GM18505 (cell line): ENCODE measurements at regions not wholly inside any gene's neighbourhood (a gene's known extent, or its start where the extent isn't known, plus 50 kb on each side); places are given as distances from the start of the nearest gene placed in this dataset.
"Not testable (repeated sequence)": the region's sequence is repeated elsewhere in the genome, so short reads cannot be mapped to it uniquely, and the experiment has no call there.

ENCODE experiments used
- ATAC-seq: cut with Tn5 transposase; IDR thresholded peaks from one replicate; pipeline ENCODE4 v1.9.1; 2021; ENCODE audit not compliant: unreplicated experiment
- POLR2A ChIP-seq: IDR thresholded peaks from 4 replicates; pipeline ENCODE4 v1.6.1; 2011; ENCODE audit warnings: borderline replicate concordance; ENCODE audit not compliant: insufficient read depth, insufficient read length; ENCODE audit errors: extremely low read depth

DNA sequence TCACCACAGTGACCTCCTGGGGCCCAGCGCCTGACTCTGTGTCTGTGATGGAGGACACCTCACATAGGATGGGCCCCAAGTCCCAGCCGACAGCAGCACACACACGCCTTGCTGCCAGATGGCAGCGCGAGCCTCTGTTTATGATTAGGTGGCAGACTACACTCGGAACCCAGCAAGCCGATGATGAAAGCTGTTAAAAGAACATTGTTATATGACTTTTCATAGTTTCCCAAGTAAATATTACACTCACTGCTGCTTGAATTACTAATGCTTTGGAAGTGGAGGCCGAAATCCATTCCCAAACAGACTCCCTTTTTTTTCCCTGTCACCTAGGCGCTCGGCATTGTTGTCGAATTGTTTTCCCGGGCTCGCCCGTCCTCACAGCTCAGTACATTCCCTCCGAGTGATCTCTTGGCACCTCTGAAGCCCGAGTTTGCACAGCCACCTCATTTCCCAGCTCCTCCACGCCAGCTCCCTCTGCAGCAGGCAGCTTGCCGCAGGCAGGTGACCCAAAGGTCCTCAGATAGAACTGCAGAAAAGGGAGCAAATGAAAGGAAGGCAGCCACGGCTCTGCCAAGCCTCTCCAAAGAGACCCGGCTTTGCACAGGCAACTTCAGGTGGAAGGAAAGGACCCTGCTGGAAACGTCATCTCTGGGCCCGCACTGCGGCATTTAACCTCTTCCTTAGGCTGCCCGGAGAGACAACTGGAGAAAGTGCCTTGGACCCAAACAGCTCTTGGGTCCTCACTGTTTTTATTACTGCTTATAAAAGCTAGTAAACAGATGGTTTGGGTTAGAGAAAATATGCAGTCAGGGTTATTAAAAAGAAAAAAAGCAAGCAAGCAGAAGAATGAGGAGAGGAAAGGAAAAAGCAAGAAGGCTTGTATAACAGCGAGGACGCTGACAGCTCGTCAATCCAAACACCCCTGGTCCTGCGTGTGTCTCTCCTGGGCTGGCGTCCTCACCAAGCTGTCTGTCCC, 72.2 kb upstream of the SLC25A33 start:
- TF ChIP-seq POLR2A, result no peak
- no peak for ATAC-seq

DNA sequence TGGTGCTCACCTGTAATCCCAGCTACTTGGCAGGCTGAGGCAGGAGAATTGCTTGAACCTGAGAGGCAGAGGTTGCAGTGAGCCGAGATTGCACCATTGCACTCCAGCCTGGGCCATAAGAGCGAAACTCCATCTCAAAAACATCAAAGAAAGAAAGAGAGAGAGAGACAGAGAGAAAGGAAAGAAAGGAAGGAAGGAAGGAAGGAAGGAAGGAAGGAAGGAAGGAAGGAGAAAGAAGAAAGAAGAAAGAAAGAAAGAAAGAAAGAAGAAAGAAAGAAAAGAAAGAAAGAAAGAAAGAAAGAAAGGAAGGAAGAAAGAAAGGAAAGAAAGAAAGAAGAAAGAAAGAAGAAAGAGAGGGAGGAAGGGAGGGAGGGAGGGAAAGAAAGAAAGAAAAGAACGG, 69.4 kb upstream of the SLC25A33 start:
- not testable (repeated sequence) for ATAC-seq

DNA sequence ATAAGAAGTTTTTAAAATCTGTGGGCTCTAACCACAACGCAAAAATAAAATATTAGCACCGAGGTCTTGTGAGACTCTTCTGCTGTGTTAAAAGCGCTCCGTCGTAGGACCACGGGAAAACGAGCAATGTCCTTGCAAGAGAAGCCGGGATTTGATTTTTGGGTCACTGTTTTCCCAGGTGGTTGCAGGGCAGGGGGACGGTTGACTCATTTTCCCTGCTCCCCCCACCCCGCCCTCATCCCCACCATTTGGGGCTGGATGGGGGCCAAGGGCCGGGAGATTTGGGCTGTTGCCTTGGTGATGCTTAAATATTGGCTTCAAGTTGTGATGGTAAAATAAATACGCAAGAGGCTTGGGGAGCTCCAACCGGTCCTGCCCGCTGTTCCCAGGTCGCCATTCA, 67.6 kb upstream of the SLC25A33 start:
- ATAC-seq, result no peak
- no peak for TF ChIP-seq POLR2A

DNA sequence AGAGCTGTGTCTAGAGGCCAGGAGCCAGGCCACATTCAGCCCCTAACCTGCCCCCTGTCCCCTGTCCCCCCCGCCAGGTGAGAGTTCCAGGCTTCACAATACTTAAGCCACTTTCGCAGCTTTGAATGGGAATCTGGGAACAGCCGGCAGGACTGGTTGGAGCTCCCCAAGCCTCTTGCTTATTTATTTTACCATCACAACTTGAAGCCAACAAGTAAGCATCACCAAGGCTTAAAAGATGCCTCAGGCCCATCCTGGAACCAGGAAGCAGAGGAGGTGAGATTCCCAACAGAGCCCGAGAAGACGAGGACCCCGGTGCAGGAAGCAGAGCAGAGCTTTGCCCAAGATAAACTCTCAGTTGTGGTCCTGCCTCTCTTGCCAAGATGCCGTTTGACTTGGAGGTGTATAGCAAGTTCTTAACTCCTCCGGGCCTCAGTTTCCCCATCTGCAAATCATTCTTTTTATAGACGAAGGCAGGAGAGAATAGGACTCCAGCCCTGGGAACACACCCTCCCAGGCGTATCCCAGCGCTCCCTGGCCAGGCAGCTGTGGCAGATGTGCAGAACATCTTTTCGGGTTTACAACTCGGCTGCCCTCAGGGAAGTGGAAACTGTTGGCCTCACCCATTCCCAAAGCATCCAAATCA, 66.8 kb upstream of the SLC25A33 start:
- TF ChIP-seq POLR2A, result no peak

DNA sequence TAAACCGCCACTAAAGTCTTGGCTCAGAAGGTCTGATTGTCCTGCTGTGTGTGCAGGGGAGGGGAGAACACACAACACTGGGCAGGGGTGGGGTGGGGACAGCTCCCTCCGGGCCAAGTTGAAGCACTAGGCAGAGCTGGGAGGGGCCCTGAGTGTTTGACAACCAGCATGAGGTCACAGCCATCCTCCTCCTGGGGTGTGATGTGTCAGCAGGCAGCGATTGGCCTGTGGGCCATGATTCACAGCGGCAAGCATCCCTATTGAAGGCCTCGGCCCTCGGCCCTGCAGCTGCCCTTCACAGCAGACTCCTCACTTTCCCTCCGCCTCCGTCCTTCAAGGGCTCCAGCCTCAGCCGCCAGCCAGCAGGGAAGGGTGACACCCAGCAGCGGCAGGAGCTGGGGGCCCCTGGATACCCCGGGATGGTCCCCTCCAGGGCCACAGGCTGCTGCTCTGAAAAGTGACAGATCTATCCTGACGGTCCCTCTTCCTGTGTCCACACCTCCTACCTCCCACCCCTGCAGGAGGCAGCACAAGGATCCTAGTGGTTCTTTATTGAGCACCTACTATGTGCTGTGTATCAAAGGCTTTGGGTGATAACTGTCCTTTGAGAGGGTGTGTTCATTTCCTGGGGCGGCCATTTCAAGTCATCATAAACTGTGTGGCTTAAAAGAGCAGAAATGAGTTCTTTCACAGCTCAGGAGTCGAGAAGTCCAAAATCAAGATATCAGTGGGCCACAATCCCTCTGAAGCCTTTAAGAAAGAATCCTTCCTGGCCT, 66.0 kb upstream of the SLC25A33 start:
- no peak for ATAC-seq
- TF ChIP-seq POLR2A, result no peak

More for the DNA sequence above, 66.8 kb upstream of the SLC25A33 start:
- no peak for ATAC-seq

DNA sequence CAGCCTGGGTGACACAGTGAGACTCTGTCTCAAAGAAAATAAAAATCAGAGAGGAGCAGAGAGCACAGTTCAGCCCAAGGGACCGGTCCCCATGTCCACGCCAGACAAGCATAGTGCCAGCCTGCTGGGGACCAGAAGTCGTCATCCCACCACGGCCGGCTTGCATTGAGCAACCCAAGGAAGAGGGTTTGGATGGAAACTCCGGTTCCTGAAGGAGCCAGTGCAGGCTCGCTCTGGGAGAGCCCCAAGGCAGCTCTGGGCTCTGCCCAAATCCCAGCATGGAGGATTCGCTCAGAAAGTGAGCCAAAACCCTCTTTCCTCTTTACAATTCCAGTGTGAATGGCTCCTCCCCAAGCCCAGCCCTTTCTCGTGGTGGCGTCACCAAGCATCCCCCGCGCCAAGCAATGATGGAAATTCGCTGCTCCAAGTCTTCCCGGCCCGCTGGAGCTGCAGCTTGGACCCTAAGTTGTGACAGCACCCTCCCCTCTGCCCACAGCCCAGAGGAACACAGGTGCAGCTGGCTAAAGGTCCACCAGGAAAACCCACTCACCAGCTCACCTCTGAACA, 64.1 kb upstream of the SLC25A33 start:
- no peak for TF ChIP-seq POLR2A
- no peak for ATAC-seq

DNA sequence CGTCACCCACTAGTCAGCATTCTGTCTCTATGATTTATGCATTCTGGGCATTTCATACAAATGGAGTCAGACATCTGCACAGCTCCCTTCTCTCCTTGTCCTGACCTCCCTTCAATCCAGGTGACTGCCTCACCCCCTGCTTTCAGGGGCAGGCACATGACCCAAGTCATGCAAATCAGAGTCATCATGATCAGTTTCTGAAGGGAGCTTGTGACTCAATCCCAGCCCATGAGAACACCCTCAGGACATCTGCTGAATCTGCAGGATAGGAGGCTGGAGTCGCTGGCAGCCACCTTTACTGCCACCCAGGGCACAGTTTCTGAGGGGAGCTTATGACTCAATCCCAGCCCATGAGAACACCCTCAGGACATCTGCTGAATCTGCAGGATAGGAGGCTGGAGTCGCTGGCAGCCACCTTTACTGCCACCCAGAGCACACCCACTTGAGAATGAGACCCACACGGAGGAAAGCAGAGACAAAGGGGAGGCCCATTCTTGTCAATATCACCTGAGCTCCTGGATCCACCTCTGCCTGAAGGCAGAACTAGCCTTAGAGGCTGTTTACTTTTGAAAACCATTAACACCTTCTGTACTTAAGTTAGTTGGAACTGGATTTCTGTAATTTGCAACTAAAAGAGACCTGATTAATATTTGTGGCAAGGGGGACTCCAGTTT, 62.3 kb upstream of the SLC25A33 start:
- TF ChIP-seq POLR2A, result no peak
- no peak for ATAC-seq

DNA sequence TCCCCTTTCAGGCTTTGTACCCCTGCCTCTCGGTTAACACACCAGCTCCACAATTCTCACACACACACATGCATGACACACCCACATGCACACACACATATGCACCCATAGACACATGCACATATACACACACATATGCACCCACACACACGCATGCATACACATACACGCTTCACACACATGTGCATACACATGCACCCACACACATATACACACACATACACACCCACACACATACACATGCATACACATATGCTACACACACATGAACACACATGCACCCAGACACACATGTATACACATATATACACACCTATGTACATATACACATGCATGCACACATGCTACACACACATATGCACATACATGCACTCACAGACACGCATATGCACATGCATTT, 61.7 kb upstream of the SLC25A33 start:
- no peak for ATAC-seq
- no peak for TF ChIP-seq POLR2A

DNA sequence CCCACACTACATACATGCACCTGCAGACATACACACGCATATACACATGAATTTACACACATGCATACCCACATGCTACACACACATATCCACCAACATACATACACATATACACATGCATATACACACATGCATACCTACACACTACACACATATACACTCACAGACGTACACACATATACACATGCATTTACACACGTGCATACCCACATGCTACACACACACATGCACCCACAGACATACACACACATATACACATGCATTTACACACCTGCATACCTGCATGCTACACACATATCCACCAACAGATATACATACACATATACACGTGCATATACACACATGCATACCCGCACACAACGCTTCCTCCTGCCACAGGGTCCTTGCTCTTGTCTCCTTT, 61.2 kb upstream of the SLC25A33 start:
- TF ChIP-seq POLR2A, result no peak
- no peak for ATAC-seq

DNA sequence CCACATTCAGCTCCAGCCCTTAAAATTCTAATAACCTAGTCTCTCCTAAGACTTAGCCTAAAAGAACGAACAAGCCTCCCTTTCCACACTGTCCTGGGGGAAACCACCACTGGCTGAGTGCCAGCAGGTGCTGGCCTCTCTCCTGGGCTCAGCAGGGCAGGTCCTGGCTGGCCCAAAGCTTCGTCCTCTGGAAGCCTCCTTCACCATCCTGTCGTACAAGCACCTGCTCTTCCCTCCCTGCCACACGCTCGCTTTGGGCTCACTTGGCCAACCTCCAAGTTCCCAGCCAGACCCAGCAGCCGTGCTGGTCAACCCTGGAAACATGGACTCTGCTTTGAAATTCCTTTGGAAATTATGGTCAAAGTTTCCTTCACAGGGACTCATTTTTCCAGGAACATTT, 58.2 kb upstream of the SLC25A33 start:
- no peak for ATAC-seq
- TF ChIP-seq POLR2A, result no peak

DNA sequence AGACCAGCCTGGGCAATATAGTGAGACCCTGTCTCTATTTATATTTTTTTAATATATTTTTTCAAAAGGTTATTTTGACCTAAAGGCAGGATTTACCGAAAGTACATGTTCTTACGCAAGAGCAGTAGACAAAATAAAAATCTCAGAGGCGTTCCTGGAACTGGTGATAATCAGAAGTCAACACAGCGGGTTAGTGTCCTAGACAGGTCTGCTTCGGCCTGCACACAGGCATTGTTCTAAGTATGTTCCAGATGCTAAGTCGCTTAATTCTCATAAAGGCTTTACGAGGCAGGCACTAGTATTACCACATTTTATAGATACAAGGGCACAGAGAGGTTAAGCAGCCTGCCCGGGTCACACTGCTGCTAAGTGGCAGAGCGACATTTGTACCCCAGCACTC, 56.9 kb upstream of the SLC25A33 start:
- no peak for TF ChIP-seq POLR2A

DNA sequence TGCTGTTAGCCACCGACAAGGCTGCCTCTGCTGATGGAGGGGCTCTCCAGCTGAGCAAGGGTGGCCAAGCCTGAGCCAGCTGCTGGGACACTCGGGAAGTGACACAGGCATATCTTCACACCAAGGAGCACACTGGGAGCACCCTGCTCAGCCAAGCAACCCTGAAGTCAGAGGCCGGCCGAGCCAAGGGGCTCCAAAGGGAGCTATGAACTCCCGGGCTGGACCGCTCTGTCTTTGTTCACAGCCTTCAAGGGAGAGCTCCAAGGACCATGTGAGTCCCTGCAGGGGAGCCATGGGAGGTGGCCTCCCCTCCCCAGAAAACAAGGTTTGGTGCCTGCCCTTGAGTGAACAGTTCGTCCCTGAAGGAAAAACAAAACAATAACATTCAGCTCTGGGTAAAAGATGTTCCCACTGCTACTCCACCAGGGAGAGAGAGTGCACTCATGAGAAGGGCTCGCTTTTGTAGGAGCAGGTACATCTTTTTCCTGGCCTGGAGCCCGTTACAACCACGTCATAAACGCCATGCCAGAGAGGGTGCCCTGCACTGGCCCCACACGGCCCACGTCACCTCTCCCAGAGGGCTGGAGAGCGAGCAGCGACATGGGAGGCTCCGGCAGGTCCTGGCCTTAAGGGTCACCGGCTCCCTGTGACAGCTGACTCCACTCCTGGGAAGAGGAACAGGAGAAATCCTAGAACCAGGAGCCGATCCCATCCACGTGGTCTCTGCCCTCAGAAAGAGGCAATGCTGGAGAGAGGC, 56.3 kb upstream of the SLC25A33 start:
- no peak for TF ChIP-seq POLR2A
- ATAC-seq, result no peak

More for the DNA sequence above, 56.9 kb upstream of the SLC25A33 start:
- ATAC-seq, result no peak

DNA sequence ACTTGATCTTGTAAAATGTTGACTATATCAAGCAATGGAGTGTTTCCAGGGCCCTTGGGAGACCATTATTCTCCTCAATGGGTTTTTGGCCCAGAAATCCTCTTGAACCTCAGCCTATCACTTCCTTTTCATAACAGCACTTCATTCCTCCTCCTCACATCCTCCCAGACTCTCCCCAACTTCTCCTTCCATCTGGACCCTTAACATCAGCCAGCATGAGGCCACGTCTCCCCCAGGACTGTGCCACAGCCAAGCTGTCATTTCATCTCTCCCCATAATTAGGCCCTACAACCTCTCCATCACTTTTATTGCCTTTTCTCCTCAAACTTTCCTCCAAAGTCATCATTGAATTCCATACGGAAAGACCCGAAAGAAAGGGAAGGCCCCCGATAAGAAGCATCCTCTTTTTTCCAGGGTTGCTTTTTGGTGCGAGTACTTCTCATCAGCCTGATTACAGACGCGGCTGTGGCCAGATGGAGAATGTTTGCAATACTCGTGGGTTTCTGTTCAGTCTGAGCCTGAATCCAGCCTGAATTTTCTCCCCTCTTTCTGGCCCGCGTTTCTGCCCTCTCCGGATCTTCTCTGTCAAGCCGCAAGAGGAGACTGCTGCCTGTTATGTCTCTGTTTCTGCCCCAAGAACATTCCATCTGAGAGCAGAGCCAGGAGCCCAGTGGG, 52.7 kb upstream of the SLC25A33 start:
- ATAC-seq, result no peak
- TF ChIP-seq POLR2A, result no peak
